ENCODE measurements at regions not wholly inside any gene's neighbourhood (a gene's known extent, or its start where the extent isn't known, plus 50 kb on each side); places are given as distances from the start of the nearest gene placed in this dataset.
A peak's percentile ranks its signal among the peaks of the same experiment; 100 is the strongest.

DNA sequence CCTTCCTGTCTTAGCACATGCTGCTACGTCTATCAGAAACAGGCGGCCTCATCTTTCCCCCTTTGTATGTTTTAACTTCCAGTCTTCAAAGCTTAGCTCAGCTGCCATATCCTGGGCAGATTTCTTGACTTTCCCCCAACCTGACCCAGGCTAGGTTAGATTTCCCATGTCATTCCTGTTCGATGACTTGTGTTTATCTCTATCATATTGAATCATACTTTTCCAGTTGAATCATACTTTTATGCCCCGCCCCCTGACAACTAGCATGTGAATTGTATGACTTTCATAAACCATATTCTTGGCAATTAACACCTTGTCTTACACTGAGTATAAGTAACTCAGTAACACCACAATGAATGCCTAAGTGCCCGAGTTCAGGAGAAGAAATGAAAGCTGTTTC lies 128.3 kb downstream of the CYRIA start:
- Histone ChIP-seq H3K27ac (ENCODE audit: low read depth, low read length, poor library complexity, severe bottlenecking) (no peak overlapping the region), H3K79me2 (ENCODE audit: insufficient read depth, low read length) (no peaks in the 10 kb centered on the region), H3K36me3 (ENCODE audit: insufficient read depth, low read length) (no peaks in the 10 kb centered on the region), H3K4me3 (ENCODE audit: low read depth, low read length, poor library complexity, severe bottlenecking) (no peak overlapping the region), H3K9me3 (ENCODE audit: low read length) (no peaks in the 10 kb centered on the region), H3K9ac (ENCODE audit: low read length) (no peak overlapping the region), H3K27me3 (ENCODE audit: insufficient read depth, low read length) (no peaks in the 10 kb centered on the region), H4K20me1 (ENCODE audit: insufficient read depth, low read length) (no peaks in the 10 kb centered on the region), H3F3A (ENCODE audit: insufficient read depth, low read length) (no peaks in the 10 kb centered on the region), H2AFZ (ENCODE audit: low read length) (no peak overlapping the region), H3K4me2 (ENCODE audit: low read length) (no peak overlapping the region), H3K4me1 (ENCODE audit: insufficient read depth, low read length, severe bottlenecking) (no peaks in the 10 kb centered on the region), H3K9me2 (ENCODE audit: low read depth, low read length) (no peaks in the 10 kb centered on the region)
- TF ChIP-seq EZH2 (IDR thresholded peaks at IDR 0.05; ENCODE audit: borderline replicate concordance, low read length) (no peak), CTCF (IDR thresholded peaks at IDR 0.05; ENCODE audit: low read length) (no peak)

- Histone ChIP-seq H2AFZ (ENCODE audit: low read length) (no peak overlapping the region), H3K27ac (ENCODE audit: low read depth, low read length, poor library complexity, severe bottlenecking) (no peak overlapping the region)
- no peak for TF ChIP-seq EZH2 (IDR thresholded peaks at IDR 0.05; ENCODE audit: borderline replicate concordance, low read length)
- TF ChIP-seq CTCF (IDR thresholded peaks at IDR 0.05; ENCODE audit: low read length) = no peak
These were observed 139.4 kb downstream of the CYRIA start for GRCh38 chr2:16526193-16526592.

GRCh38 chr2:16525265-16525887 lies 140.3 kb downstream of the CYRIA start:
- Histone ChIP-seq H3K79me2 (ENCODE audit: insufficient read depth, low read length) (no peaks in the 10 kb centered on the region), H3F3A (ENCODE audit: insufficient read depth, low read length) (no peaks in the 10 kb centered on the region), H3K4me3 (ENCODE audit: low read depth, low read length, poor library complexity, severe bottlenecking) (no peak overlapping the region), H3K36me3 (ENCODE audit: insufficient read depth, low read length) (no peaks in the 10 kb centered on the region), H3K9ac (ENCODE audit: low read length) (no peak overlapping the region), H3K4me2 (ENCODE audit: low read length) (no peak overlapping the region), H2AFZ (ENCODE audit: low read length) (no peak overlapping the region), H4K20me1 (ENCODE audit: insufficient read depth, low read length) (no peaks in the 10 kb centered on the region), H3K9me3 (ENCODE audit: low read length) (no peaks in the 10 kb centered on the region), H3K4me1 (ENCODE audit: insufficient read depth, low read length, severe bottlenecking) (no peaks in the 10 kb centered on the region), H3K27ac (ENCODE audit: low read depth, low read length, poor library complexity, severe bottlenecking) (no peak overlapping the region), H3K9me2 (ENCODE audit: low read depth, low read length) (no peaks in the 10 kb centered on the region), H3K27me3 (ENCODE audit: insufficient read depth, low read length) (no peaks in the 10 kb centered on the region)
- TF ChIP-seq EZH2 (IDR thresholded peaks at IDR 0.05; ENCODE audit: borderline replicate concordance, low read length) (no peak), CTCF (IDR thresholded peaks at IDR 0.05; ENCODE audit: low read length) (peak; percentile 66)

More at GRCh38 chr2:16526193-16526592, 139.4 kb downstream of the CYRIA start:
- no peaks in the 10 kb centered on the region for H3K4me1 ChIP-seq (ENCODE audit: insufficient read depth, low read length, severe bottlenecking)
- H3K9me2 ChIP-seq (ENCODE audit: low read depth, low read length) = no peaks in the 10 kb centered on the region
- H3K36me3 ChIP-seq (ENCODE audit: insufficient read depth, low read length) = no peaks in the 10 kb centered on the region
- H3K4me3 ChIP-seq (ENCODE audit: low read depth, low read length, poor library complexity, severe bottlenecking) = no peak overlapping the region
- H3K9ac ChIP-seq (ENCODE audit: low read length) = no peak overlapping the region
- H3K9me3 ChIP-seq (ENCODE audit: low read length) = no peaks in the 10 kb centered on the region
- H3F3A ChIP-seq (ENCODE audit: insufficient read depth, low read length) = no peaks in the 10 kb centered on the region
- no peaks in the 10 kb centered on the region for H3K79me2 ChIP-seq (ENCODE audit: insufficient read depth, low read length)
- H4K20me1 ChIP-seq (ENCODE audit: insufficient read depth, low read length) = no peaks in the 10 kb centered on the region
- no peak overlapping the region for H3K4me2 ChIP-seq (ENCODE audit: low read length)
- H3K27me3 ChIP-seq (ENCODE audit: insufficient read depth, low read length) = no peaks in the 10 kb centered on the region
